ENCODE measurements at regions not wholly inside any gene's neighbourhood (a gene's known extent, or its start where the extent isn't known, plus 50 kb on each side); places are given as distances from the start of the nearest gene placed in this dataset.

DNA sequence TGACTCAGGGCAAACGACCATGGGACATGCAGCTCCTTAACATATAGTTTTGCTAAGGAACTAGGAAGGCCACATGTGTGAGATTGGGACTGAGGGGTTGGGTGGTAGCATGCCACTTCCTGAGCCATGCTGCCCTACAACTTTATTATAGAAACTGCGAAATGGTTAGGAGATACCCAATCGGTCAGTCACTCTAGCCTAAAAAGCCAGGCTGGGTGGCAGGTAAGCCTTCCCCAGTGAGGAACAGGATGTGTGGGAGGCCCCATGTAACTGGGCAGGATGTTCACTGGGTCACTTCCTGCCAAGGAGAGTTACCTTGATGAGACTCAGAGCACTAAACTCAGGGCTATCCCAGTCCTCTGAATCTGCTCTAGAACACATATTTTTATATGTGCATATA lies 123.5 kb downstream of the MAP3K7 start:
- no peak overlapping the region for H3K27ac ChIP-seq
- no peaks in the 10 kb centered on the region for H3K27me3 ChIP-seq
- no peak overlapping the region for H3K4me3 ChIP-seq
- H3K36me3 ChIP-seq = no peaks in the 10 kb centered on the region
- H3K9me3 ChIP-seq = no peaks in the 10 kb centered on the region
- peaks cover 0 to 31% (median 0%) of the 10 kb centered on the region in 3 donors for H3K4me1 ChIP-seq
- intact Hi-C loops (cut with DNase I) = loop anchor here (10.0 kb wide), 1 partner anchor 379 kb away; no protein-coding TSS in a partner anchor
- TF ChIP-seq POLR2A (IDR thresholded peaks at IDR 0.05) (no peak), CTCF (IDR thresholded peaks at IDR 0.05) (no peak)
- WGBS, 2 donors = 80 to 88% methylated on average over 3 of the region's 3 CpGs
- DNase-seq = no peak

- intact Hi-C loops (cut with DNase I) = loop anchor here (10.0 kb wide), 1 partner anchor 377 kb away; no protein-coding TSS in a partner anchor
- no peak for TF ChIP-seq POLR2A (IDR thresholded peaks at IDR 0.05)
- no peak for TF ChIP-seq CTCF (IDR thresholded peaks at IDR 0.05)
- Histone ChIP-seq H3K9me3 (no peaks in the 10 kb centered on the region), H3K27me3 (no peaks in the 10 kb centered on the region), H3K4me1 (peaks cover 0 to 31% (median 0%) of the 10 kb centered on the region in 3 donors), H3K27ac (no peak overlapping the region), H3K4me3 (no peak overlapping the region), H3K36me3 (no peaks in the 10 kb centered on the region)
- DNase-seq = no peak
- 71 to 78% methylated on average over 2 of the region's 2 CpGs for WGBS, 2 donors
These were observed 124.8 kb downstream of the MAP3K7 start for GRCh38 chr6:90462102-90462501.

- Histone ChIP-seq H3K4me3 (no peak overlapping the region), H3K4me1 (peaks cover 0 to 27% (median 0%) of the 10 kb centered on the region in 3 donors), H3K9me3 (no peaks in the 10 kb centered on the region), H3K27me3 (no peaks in the 10 kb centered on the region), H3K36me3 (no peaks in the 10 kb centered on the region), H3K27ac (no peak overlapping the region)
- WGBS, 2 donors = 71 to 100% methylated on average over 2 to 3 of the region's 3 CpGs
- DNase-seq = no peak
- TF ChIP-seq CTCF (IDR thresholded peaks at IDR 0.05) (no peak), POLR2A (IDR thresholded peaks at IDR 0.05) (no peak)
- intact Hi-C loops (cut with DNase I) = loop anchor here (10.0 kb wide), 1 partner anchor 377 kb away; no protein-coding TSS in a partner anchor
These were observed 125.5 kb downstream of the MAP3K7 start for GRCh38 chr6:90461383-90461782.

- Histone ChIP-seq H3K27ac (peak overlapping the region in 1 of 4 donors; percentile 17), H3K27me3 (no peaks in the 10 kb centered on the region), H3K9me3 (no peaks in the 10 kb centered on the region), H3K4me3 (no peak overlapping the region), H3K4me1 (peaks cover 0 to 19% (median 0%) of the 10 kb centered on the region in 3 donors), H3K36me3 (no peaks in the 10 kb centered on the region)
- no peak for TF ChIP-seq CTCF (IDR thresholded peaks at IDR 0.05)
- TF ChIP-seq POLR2A (IDR thresholded peaks at IDR 0.05) = no peak
- WGBS, 2 donors = 40 to 92% methylated on average over 1 to 4 of the region's 5 CpGs
- intact Hi-C loops (cut with DNase I) = loop anchor here (10.0 kb wide), 1 partner anchor 375 kb away; no protein-coding TSS in a partner anchor
- DNase-seq = no peak
These were observed 126.8 kb downstream of the MAP3K7 start for GRCh38 chr6:90460051-90460450.

GRCh38 chr6:90459225-90459758 lies 127.6 kb downstream of the MAP3K7 start:
- Histone ChIP-seq H3K27me3 (no peaks in the 10 kb centered on the region), H3K9me3 (no peaks in the 10 kb centered on the region), H3K4me1 (peaks cover 0 to 19% (median 0%) of the 10 kb centered on the region in 3 donors), H3K27ac (peak overlapping the region in 1 of 4 donors; percentile 17), H3K4me3 (no peak overlapping the region), H3K36me3 (no peaks in the 10 kb centered on the region)
- DNase-seq = no peak
- 53 to 64% methylated on average over 2 to 3 of the region's 4 CpGs for WGBS, 2 donors
- TF ChIP-seq CTCF (IDR thresholded peaks at IDR 0.05) = no peak
- TF ChIP-seq POLR2A (IDR thresholded peaks at IDR 0.05) = no peak
- intact Hi-C loops (cut with DNase I) = no loop called here
